GM19372 (cell line): ENCODE measurements at regions not wholly inside any gene's neighbourhood (a gene's known extent, or its start where the extent isn't known, plus 50 kb on each side); places are given as distances from the start of the nearest gene placed in this dataset.
"Not testable (repeated sequence)": the region's sequence is repeated elsewhere in the genome, so short reads cannot be mapped to it uniquely, and the experiment has no call there.

Experiments used
- ATAC-seq: cut with Tn5 transposase; IDR thresholded peaks from one replicate; pipeline ENCODE4 v1.9.1; 2021; ENCODE audit warnings: mild to moderate bottlenecking, low read depth, moderate library complexity; ENCODE audit not compliant: unreplicated experiment

DNA sequence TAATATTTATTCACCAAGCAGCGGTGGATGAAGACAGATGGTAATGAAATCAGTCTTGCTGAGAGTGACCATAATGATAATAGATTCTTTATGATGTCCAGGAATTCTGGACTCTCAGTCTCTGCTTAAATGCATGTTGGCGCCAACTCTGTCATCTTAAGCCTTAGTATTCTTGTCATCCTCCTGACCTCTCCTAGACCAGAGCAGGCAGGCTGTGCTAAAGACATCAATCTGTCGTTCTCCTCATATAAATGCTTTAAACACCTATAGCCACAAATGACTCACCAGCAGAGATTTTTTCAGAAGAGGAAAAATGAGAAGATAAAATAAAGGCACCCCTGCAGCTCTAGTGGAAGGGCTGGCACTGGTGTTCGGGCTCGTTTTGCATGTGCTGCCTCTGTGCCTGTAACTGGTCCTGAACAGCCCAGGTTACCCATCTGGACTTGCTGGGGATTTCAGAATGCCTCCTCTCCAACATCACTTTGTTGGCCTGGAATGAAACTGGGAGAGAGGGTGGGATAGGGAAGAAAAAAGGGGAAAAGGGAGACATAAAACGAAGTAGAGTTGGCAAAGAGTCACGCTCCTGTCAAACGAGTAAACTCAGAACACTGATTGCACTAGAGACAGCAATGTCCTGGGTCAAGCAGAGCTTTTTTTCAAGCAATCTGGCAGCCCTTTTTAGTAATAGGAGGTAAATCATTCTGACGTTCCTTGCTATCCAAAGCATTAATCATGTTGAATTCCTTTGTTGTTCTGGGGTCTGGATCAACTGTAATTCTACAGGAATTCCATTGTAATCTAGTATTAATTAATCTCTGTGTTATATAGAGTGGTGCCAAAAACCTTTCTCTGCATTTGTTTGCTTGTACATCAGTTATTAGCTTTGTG is 195.5 kb upstream of the CLINT1 start:
- no peak for ATAC-seq

DNA sequence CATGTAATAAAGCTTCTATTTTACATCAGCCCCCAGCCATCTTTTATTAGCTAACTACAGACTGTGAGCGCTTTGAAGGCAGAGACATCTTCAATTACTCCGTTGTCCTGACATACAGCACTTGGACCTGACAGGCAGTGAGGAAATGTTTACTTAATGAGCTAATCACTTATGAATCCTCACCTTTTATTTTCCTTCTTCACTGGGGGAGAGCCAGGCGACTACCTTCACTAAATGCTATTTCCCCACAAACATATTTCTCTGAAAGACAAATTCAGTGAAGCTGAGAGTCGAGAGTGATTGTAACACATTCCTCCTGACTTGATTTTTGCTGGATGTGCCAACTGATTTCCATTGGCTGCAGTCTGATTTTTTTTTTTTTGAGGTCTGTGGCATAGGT is 192.1 kb upstream of the CLINT1 start:
- ATAC-seq: no peak

DNA sequence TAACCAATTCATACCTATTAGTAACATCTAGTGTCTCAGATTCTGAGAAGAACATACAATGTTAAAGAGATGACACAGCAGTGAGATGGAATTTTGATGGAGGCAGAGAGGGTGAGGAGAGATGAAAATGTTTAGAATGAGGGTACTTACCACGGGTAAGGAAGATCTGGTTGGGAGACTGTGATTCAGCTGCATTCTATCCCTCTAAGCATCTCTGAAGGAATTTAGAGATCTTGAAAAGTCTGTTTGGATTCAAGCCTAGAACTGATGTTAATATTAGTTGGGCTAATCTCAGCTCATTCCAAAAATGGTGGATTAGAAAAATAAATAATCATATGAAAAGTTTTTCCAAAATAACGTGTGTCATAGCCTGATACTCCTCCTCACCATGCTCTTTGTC is 191.5 kb upstream of the CLINT1 start:
- no peak for ATAC-seq

DNA sequence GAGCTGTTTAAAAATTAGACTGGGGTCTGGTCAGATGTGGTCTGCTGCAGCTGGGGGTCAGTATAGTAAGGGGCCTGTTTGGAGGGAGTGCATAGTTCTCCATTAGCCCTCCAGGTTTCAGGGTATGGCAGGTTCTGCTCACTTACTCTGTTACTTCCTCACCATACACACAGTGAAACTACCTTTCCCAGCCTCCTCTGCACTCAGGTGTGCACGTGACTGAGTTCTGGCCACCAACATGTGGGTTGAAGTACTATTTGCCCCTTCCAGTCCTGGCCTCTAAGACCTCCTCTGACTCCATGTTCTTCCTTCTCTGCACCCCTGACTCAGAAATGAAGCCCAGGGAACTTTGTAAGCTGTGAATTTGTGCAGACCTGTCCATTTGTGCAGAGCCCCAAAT is 190.5 kb upstream of the CLINT1 start:
- ATAC-seq: no peak

DNA sequence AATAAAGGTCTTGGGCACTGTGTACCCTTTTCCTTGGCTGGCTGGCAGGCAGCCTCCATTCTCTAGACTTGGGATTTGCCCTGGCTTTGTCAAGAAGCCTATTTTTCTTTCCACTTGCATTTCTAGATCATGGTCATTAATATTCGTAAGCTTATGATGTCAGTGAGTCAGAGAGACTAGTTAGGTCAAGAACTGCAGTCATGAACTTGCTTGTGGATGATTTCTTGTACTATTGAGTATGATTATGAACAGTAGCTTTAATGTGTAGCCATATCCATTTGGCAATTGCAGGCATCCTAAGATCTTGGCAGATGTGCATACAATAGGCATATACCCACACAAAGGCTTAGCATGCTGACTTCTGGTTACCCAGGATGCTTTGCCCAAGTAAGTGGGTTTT is 186.8 kb upstream of the CLINT1 start:
- ATAC-seq: no peak

DNA sequence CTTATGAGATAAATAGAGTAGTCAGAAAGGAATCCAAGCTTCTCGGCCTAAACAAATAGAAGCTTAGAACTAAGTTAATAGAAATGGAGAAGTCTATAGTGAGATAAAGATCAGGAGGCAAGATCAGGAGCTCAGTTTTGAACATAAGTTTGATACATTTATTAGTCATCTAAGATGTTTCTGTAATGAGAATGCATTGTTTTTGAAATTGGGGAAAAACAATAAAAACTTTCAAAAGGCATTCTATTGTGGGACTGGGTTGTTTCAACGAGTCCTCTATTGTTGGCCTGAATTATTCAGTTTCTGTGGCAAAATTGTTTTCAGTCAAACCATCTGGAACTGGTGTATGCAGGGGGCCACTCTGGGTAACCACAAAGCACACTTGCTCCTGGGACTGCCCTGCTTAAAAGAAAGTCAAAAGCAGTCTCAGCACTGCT is 181.0 kb upstream of the CLINT1 start:
- ATAC-seq: no peak

DNA sequence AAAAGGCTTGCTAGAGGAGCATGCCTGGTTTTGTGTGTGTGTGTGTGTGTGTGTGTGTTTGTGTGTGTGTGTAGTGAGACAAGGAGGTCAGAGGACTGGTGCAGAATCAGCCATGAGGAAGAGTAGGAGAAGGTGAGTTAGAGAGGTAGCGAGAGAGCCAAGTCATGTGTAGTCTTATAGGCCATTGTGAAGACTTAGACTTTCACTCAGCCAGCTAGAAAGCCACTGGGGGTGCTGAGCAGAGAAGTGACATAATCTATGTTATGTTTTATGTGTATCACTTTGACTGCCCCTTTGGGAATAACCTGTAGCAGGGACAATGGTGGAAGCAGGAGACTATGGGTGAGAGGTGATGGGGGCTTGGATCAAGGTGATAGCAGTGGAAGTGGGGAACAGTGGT is 180.5 kb upstream of the CLINT1 start:
- no peak for ATAC-seq

DNA sequence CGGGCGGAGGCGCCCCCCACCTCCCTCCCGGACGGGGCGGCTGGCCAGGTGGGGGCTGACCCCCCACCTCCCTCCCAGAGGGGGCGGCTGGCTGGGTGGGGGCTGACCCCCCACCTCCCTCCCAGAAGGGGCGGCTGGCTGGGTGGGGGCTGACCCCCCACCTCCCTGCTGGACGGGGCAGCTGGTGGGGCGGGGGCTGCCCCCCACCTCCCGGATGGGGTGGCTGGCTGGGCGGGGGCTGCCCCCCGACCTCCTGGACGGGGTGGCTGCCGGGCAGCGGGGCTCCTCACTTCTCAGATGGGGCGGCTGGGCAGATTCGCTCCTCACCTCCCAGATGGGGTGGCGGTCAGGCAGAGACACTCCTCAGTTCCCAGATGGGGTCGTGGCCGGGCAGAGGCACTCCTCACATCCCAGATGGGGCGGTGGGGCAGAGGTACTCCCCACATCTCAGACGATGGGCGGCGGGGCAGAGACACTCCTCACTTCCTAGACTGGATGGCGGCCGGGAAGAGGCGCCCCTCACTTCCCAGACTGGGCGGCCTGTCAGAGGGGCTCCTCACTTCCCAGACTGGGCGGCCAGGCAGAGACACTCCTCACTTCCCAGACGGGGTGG is 178.1 kb upstream of the CLINT1 start:
- ATAC-seq: not testable (repeated sequence)

DNA sequence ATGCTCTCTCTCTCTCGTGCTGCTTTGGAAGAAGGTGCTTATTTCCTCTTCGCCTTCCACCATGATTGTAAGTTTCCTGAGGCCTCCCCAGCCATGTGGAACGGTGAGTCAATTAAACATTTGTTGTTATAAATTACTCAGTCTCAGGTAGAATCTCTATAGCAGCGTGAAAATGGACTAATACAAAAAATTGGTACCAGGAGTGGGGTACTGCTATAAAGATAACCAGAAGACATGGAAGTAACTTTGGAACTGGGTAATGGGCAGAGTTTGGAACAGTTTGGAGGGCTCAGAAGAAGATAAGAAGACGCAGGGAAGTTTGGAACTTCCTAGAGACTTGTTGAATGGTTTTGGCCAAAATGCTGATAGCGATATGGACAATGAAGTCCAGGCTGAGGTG is 175.6 kb upstream of the CLINT1 start:
- not testable (repeated sequence) for ATAC-seq

DNA sequence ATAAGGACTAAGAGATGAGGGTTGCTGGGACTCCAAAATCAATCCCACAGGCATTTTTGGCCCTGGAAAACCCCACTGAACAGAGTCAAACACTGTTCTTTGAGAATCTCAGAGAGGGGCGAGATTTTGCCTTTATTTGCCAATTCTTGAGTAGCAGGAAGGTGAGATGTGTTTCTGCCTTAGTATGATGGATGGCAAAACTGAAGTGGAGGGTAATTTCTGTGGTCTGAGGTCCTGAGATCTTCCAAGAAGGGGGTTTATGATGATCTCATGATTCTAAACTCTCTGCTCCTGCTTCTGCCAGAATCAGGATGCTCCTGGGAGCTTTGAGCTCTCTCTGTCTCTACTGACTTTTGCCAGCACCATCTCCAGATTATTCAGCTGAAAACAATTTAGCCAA is 174.8 kb upstream of the CLINT1 start:
- ATAC-seq: no peak

DNA sequence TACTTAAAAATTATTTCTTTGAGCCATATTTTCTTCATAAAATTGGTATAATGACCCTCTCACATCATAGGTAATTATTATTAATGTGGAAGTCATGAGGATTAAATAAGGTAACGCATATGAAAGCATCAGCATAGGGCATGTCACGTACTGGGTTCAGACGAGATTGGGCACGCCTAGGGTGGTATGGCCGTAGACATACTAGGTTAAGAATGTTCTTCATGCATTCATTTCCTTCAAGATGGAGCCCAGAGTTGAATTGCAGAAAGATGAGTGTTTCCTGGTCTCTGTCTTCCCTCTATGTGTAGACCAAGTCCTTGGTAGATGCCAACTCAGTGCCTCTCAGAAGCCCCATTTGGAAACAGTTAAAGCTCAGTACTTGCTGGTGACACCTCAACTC is 174.1 kb upstream of the CLINT1 start:
- ATAC-seq: no peak

DNA sequence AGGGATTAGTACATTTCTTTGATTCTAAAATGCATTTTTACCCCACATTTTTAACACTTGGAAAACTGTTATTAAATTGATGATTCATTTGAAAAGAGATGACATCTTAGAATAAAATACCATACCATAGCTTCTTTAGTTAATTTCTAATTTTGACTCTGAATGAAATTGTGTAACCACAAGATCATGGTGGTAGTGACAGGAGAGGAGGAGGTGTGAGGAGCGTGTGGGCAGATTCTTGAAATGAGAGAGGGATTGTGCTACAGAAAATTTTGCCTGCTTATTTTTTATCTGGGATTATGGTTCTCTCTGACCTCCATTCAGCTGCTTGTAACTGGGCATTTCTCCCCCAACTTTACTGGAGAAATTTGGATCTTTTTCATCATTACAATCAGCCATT is 173.3 kb upstream of the CLINT1 start:
- no peak for ATAC-seq

DNA sequence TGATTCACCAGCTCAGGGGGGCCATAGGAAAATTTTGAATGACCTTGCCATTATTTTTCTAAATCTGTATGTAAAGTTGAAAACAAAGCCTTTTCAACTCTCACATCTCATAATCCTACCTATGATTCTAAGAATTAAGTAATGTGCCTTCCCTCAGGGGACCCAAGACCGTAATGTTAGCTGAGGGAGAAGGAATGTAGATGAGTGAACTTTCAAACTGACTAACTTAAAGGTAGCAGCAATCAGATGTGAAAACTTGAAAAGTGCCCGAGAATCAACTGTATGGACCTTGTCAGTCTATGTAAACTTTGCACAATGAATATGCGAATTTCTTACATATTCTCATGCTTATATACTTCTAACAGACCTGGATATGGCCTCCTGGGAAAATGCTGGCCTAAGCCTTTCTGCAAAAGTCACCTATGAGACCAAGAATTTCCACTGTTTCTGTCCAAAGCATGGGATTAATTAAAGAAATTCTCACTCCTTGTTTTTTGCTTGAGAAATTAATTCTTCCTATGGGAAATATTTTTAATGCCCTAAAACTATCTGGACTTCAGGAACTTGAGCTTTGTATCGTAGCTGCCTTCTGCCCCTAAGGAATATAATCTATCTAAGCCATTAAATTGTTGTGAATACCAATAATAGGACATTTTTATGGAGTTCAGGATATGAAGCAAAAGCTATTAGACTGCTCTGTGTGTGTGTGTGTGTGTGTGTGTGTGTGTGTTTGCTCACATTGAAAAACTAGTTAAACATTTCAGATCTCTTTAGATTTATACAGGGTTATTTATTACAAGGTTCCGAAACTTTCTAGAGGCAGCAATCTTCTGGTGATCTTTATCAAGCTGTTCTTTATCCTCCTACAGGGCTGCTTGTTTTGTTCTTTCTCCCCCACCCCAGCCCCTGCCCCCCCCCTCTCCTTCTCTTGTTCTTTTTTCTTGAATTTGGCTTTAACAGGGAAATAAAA is 169.1 kb upstream of the CLINT1 start:
- ATAC-seq: no peak

DNA sequence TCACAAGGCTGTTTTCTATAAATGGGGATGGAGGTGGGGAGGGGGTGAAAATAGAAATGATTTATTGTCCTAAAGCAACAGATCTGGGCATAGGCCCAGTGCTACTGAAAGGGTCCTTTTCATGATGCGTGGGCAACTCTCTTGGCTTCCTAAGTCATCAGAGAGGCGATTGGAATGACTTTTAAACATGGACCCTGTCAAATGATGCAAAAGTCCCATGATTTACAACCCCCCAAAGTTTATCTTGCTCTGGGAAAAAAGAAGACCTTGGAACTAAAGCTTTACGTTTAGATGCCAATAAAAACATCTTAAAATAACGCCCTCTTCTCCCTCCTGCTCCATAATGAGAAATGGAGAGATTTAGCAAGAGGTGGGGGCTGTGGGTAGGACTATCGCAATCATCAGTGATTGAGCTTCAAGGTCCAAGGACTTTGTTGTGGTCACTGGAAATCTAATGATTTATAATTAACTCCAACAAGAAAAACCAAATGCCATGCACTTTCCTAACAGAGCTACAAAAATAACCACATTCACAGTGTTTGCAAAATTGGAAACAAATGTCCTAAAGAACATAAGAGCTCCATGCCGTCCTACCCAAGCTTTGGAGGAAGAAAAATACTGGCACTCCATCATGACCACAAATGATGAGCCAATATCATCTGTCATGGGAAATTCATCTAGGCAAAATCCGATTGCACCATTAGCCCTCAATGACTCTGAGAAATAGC is 167.5 kb upstream of the CLINT1 start:
- ATAC-seq: no peak

DNA sequence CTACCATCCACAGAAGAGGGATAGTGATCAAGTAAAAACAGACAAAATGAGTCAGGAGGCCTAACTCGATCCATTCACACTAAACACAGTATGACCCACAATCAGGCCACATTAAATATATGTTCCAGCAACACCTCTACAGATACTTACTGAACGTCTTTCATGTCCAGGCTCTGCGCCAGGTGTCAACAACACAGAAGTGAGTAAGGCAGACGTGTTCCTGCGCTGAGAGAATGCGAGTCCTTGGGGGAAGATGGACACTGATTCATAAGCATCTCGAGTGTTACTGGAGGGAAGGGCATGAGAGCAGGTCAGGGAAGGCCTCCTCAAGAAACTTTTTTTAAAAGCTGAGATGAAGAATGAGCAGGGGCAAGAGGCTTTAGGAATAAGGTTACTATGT is 164.3 kb upstream of the CLINT1 start:
- ATAC-seq: no peak

DNA sequence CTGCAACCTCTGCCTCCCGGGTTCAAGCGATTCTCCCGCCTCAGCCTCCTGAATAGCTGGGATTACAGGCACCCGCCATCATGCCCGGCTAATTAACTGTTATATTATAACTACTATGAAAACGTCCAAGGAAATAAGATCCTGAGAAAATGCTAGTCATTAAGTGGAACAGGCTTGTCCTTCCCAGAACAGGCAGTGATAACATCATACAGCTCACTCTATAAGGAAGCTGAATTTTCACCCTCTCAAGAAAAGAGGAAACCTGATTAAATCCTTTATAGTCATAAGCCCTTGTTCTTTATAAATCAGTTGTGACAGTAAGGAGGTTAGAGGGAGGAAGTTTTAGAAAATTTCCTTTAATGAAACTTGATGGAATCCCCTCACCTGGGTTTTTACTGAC is 163.9 kb upstream of the CLINT1 start:
- ATAC-seq: no peak

DNA sequence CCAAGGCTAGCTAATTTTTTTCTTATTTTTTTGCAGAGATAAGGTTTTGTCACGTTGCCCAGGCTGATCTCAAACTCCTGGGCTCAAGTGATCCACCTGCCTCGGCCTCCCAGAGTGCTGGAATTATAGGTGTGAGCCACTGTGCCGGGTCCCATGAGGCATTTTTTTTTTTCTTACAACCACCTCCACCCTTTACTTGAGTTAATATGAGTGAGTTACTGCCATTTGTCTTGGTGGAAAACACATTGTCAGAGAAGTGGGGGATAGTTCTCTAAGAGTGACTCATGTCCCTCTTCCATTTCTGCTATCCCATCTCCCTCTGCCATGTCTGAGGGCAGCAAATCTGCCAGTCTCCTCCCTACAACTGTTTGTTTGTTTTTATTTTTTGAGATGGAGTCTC is 163.4 kb upstream of the CLINT1 start:
- no peak for ATAC-seq

DNA sequence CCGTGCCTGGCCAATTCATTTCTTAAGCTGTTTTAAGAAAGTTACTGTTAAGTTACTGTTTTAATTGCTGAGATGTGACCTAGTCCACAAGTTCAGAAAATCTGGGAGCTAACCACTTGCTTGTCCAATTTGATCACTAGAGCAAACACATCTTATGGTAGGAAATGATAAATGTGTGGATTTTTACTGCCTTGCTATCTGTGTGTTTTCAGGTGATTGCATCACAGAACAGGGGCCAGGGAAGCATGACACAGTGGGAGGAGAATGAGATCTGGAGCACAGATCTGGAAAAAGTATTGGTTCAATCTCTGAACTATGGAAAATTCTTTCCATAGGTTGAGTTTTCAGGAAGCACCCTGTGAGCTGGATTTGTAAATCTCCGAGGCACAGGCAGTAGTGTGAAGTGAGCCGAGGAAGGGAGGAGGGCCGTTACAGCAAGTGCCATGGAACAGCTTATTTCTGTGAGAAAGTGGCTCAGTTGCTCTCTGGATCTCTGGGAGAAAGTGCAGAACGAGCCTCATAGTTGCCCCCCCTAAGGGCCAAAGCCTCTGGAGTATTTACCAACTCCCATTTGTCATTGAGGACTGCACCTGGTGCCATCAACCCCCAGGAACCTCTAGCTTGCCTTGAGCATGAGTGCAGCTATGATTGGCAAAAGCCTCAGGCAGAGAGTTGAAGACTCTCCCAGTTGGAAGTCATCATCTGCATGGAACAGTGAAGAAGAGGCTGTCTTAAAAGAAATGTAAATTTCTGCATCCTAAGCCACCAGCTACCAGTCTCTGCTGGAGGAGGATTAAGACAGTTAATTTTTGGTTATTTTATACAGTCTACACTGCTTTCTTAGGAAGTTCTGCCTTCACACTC is 161.8 kb upstream of the CLINT1 start:
- ATAC-seq: no peak

DNA sequence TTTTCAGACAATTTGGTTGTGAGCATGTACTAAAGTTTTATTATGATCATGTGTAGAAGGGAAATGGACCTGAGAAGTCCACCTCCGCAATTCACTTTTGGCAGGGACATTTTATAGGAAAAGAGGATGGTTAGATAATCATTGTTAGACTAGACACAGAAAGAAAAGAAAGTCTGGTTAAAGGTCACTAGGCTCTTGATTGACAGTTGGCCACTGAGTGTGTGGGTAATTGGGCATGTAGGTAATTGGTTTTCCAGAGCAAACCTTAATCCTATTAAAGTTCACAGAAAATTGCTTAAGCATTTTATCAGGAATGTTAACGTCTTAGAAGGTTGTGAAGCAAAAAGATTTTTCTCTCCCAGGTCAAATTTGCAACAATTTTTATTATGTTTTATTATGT is 158.5 kb upstream of the CLINT1 start:
- no peak for ATAC-seq
